ENCODE measurements at regions not wholly inside any gene's neighbourhood (a gene's known extent, or its start where the extent isn't known, plus 50 kb on each side); places are given as distances from the start of the nearest gene placed in this dataset.

DNA sequence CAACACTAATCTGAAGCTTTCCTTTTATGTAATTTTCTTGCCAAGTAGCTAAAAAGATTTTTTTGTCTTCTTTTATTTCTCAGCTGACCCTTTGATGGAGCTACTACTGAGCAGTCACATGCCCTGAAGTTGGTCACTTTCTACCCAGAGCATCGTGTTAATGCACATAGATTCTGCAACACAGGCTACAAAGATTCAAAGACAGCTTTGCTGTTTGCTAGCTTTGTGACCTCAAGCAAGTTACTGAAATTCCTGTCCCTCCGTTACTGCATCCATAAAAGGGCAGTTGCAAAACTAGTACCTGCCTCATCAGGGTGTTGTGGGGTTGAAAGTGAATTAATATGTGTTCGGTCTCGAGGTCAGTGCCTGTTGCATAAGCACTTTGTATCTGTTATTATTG is 179.9 kb downstream of the GAS1 start (continued):
- TF ChIP-seq, protein P1, sequence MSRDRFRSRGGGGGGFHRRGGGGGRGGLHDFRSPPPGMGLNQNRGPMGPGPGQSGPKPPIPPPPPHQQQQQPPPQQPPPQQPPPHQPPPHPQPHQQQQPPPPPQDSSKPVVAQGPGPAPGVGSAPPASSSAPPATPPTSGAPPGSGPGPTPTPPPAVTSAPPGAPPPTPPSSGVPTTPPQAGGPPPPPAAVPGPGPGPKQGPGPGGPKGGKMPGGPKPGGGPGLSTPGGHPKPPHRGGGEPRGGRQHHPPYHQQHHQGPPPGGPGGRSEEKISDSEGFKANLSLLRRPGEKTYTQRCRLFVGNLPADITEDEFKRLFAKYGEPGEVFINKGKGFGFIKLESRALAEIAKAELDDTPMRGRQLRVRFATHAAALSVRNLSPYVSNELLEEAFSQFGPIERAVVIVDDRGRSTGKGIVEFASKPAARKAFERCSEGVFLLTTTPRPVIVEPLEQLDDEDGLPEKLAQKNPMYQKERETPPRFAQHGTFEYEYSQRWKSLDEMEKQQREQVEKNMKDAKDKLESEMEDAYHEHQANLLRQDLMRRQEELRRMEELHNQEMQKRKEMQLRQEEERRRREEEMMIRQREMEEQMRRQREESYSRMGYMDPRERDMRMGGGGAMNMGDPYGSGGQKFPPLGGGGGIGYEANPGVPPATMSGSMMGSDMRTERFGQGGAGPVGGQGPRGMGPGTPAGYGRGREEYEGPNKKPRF (IDR thresholded peaks at IDR 0.05; ENCODE audit: low read depth, low read length), result no peak
- TF ChIP-seq ZNF133 (CRISPR knock-in tag; IDR thresholded peaks at IDR 0.05), result no peak
- TF ChIP-seq ARID2 (IDR thresholded peaks at IDR 0.05), result no peak
- TF ChIP-seq, protein P2, sequence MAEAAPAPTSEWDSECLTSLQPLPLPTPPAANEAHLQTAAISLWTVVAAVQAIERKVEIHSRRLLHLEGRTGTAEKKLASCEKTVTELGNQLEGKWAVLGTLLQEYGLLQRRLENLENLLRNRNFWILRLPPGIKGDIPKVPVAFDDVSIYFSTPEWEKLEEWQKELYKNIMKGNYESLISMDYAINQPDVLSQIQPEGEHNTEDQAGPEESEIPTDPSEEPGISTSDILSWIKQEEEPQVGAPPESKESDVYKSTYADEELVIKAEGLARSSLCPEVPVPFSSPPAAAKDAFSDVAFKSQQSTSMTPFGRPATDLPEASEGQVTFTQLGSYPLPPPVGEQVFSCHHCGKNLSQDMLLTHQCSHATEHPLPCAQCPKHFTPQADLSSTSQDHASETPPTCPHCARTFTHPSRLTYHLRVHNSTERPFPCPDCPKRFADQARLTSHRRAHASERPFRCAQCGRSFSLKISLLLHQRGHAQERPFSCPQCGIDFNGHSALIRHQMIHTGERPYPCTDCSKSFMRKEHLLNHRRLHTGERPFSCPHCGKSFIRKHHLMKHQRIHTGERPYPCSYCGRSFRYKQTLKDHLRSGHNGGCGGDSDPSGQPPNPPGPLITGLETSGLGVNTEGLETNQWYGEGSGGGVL (CRISPR knock-in tag; IDR thresholded peaks at IDR 0.05), result no peak

DNA sequence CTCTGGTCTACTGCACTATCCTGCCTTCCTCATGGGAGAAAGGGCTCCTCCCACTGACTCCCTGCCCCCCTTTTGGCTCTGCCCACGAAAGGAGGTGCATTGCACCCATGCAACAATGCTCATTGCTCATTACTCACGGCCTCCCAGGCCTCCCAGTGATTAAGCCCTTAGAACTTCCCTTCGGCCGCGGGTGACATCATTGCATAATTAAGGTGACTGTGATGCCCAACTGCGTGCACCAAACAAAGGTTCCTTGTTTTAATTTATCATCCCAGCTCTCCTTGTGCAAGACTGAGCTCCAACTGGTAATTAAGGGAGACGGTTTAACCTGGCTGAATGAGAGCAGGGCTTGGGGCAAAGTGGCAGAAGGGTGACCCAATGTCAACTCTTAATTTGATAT is 180.4 kb downstream of the GAS1 start:
- Histone ChIP-seq H2AFZ (ENCODE audit: low read depth, low read length) (no peak overlapping the region), H3K9ac (ENCODE audit: insufficient read depth in 1 of 2, low read depth in 2 of 2, low read length in 2 of 2) (no peak overlapping the region), H4K20me1 (replicated peaks; ENCODE audit: control insufficient read depth, insufficient read depth, low read length) (no peaks in the 10 kb centered on the region), H3K27ac (ENCODE audit: extremely low read depth, low read depth, low read length) (no peak overlapping the region), H3K4me2 (ENCODE audit: insufficient read depth, low read length) (no peak overlapping the region), H3K79me2 (ENCODE audit: control insufficient read depth, insufficient read depth, low read length) (no peaks in the 10 kb centered on the region), H3K4me1 (replicated peaks in 1 of 2; ENCODE audit: control insufficient read depth in 2 of 2, insufficient read depth in 2 of 2, low read length in 2 of 2) (no peaks in the 10 kb centered on the region), H3K36me3 (ENCODE audit: control insufficient read depth, insufficient read depth, low read length) (no peaks in the 10 kb centered on the region), H3K4me3 (no peak overlapping the region), H3K9me1 (ENCODE audit: control insufficient read depth, insufficient read depth, low read length) (no peaks in the 10 kb centered on the region), H3K9me3 (replicated peaks; ENCODE audit: control insufficient read depth, insufficient read depth, low read depth, low read length) (no peaks in the 10 kb centered on the region), H3K27me3 (ENCODE audit: control insufficient read depth in 2 of 2, insufficient read depth in 2 of 2, low read length in 2 of 2) (peaks cover 0 to 8% of the 10 kb centered on the region in 2 experiments; a peak in 2 of 5 replicates)
- in situ Hi-C loops (cut with MboI) (no loop called here), intact Hi-C loops (cut with micrococcal nuclease) (no loop called here)
- no TSS peak for BruUV-seq (replicated peaks)
- ATAC-seq (no peak), FAIRE-seq (no peak), DNase-seq (ENCODE audit: extremely low read depth in 1 of 4, low spot score in 3 of 4) (no peak)
- WGBS (ENCODE audit: insufficient coverage, low coverage, missing lambda C conversion rate), result 0% methylated on average over 7 of the region's 7 CpGs
- ChIA-PET CTCF (ENCODE audit: low intra/inter-chr PET ratio) (no interaction called here), POLR2A (no interaction called here)
- no peak for TF ChIP-seq RCOR1 (IDR thresholded peaks at IDR 0.05; ENCODE audit: borderline replicate concordance in 1 of 2, low read depth in 2 of 2, low read length in 2 of 2)
- no peak for TF ChIP-seq FOXK1 (CRISPR knock-in tag; IDR thresholded peaks at IDR 0.05; ENCODE audit: borderline replicate concordance)
- TF ChIP-seq, protein P3, sequence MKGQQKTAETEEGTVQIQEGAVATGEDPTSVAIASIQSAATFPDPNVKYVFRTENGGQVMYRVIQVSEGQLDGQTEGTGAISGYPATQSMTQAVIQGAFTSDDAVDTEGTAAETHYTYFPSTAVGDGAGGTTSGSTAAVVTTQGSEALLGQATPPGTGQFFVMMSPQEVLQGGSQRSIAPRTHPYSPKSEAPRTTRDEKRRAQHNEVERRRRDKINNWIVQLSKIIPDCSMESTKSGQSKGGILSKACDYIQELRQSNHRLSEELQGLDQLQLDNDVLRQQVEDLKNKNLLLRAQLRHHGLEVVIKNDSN (CRISPR knock-in tag; IDR thresholded peaks at IDR 0.05), result no peak
- TF ChIP-seq, protein P2 (CRISPR knock-in tag; IDR thresholded peaks at IDR 0.05), result no peak
- TF ChIP-seq EP300 (IDR thresholded peaks at IDR 0.05; ENCODE audit: low read length), result no peak
- TF ChIP-seq YBX1 (IDR thresholded peaks at IDR 0.05), result no peak
- TF ChIP-seq ZNF212 (CRISPR knock-in tag; IDR thresholded peaks at IDR 0.05), result no peak
- no peak for TF ChIP-seq ZBTB7A (IDR thresholded peaks at IDR 0.05; ENCODE audit: borderline replicate concordance, control insufficient read depth, low read depth, low read length)
- no peak for TF ChIP-seq KDM2B (CRISPR knock-in tag; IDR thresholded peaks at IDR 0.05)
- no peak for TF ChIP-seq BRD4 (IDR thresholded peaks at IDR 0.05)
- no peak for TF ChIP-seq ZNF445 (CRISPR knock-in tag; IDR thresholded peaks at IDR 0.05; ENCODE audit: low read depth)
- TF ChIP-seq SRSF3 (IDR thresholded peaks at IDR 0.05; ENCODE audit: insufficient read depth, low read length), result no peak

Measured in K562 (cell line).